ENCODE measurements at regions not wholly inside any gene's neighbourhood (a gene's known extent, or its start where the extent isn't known, plus 50 kb on each side); places are given as distances from the start of the nearest gene placed in this dataset.

DNA sequence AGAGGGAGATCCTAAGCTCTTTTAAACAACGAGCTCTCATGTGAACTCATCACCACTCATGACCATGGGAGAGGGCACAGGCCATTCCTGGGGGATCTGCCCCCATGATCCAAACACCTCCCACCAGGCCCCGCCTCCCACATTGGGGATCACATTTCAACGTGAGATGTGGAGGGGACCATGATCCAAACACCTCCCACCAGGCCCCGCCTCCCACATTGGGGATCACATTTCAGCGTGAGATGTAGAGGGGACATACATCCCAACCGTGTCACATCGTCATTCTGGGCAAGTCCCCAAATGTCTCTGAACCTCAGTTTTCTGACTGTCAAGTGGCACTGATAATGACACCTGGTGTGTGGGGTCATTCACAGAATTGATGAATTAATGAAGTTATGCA is 641.8 kb downstream of the CDH26 start:
- no peak for DNase-seq
- TF ChIP-seq, protein P1, sequence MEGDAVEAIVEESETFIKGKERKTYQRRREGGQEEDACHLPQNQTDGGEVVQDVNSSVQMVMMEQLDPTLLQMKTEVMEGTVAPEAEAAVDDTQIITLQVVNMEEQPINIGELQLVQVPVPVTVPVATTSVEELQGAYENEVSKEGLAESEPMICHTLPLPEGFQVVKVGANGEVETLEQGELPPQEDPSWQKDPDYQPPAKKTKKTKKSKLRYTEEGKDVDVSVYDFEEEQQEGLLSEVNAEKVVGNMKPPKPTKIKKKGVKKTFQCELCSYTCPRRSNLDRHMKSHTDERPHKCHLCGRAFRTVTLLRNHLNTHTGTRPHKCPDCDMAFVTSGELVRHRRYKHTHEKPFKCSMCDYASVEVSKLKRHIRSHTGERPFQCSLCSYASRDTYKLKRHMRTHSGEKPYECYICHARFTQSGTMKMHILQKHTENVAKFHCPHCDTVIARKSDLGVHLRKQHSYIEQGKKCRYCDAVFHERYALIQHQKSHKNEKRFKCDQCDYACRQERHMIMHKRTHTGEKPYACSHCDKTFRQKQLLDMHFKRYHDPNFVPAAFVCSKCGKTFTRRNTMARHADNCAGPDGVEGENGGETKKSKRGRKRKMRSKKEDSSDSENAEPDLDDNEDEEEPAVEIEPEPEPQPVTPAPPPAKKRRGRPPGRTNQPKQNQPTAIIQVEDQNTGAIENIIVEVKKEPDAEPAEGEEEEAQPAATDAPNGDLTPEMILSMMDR (IDR thresholded peaks at IDR 0.05; ENCODE audit: borderline replicate concordance, extremely low read depth, insufficient read depth), result no peak
- H3K36me3 ChIP-seq (ENCODE audit: control insufficient read depth in 2 of 3, insufficient read depth in 3 of 3, low read length in 3 of 3), result no peaks in the 10 kb centered on the region
- intact Hi-C loops (cut with DNase I), result no loop called here
- H3K4me3 ChIP-seq (ENCODE audit: low read length in 3 of 3), result no peak overlapping the region
- H3K9me3 ChIP-seq (ENCODE audit: control insufficient read depth in 2 of 3, insufficient read depth in 1 of 3, low read length in 3 of 3), result no peaks in the 10 kb centered on the region
- no peak overlapping the region for H3K9ac ChIP-seq (ENCODE audit: low read length in 3 of 3)
- no peak overlapping the region for H3K27ac ChIP-seq (ENCODE audit: low read depth in 2 of 2, low read length in 2 of 2)
- no peak for FAIRE-seq
- H3K4me1 ChIP-seq (ENCODE audit: control insufficient read depth in 2 of 3, insufficient read depth in 2 of 3, low read depth in 1 of 3, low read length in 3 of 3), result no peaks in the 10 kb centered on the region
- no peaks in the 10 kb centered on the region for H3K27me3 ChIP-seq (ENCODE audit: control insufficient read depth, insufficient read depth, low read length)

GRCh38 chr20:60624066-60624465 is 628.0 kb upstream of the CDH4 start:
- TF ChIP-seq, protein P1 (IDR thresholded peaks at IDR 0.05; ENCODE audit: borderline replicate concordance, extremely low read depth, insufficient read depth), result no peak
- FAIRE-seq, result no peak
- H3K9me3 ChIP-seq (ENCODE audit: control insufficient read depth in 2 of 3, insufficient read depth in 1 of 3, low read length in 3 of 3), result no peaks in the 10 kb centered on the region
- H3K27ac ChIP-seq (ENCODE audit: low read depth in 2 of 2, low read length in 2 of 2), result no peak overlapping the region
- H3K27me3 ChIP-seq (ENCODE audit: control insufficient read depth, insufficient read depth, low read length), result no peaks in the 10 kb centered on the region
- H3K36me3 ChIP-seq (ENCODE audit: control insufficient read depth in 2 of 3, insufficient read depth in 3 of 3, low read length in 3 of 3), result no peaks in the 10 kb centered on the region
- no peak overlapping the region for H3K4me3 ChIP-seq (ENCODE audit: low read length in 3 of 3)
- no peaks in the 10 kb centered on the region for H3K4me1 ChIP-seq (ENCODE audit: control insufficient read depth in 2 of 3, insufficient read depth in 2 of 3, low read depth in 1 of 3, low read length in 3 of 3)
- intact Hi-C loops (cut with DNase I), result no loop called here
- DNase-seq, result no peak
- H3K9ac ChIP-seq (ENCODE audit: low read length in 3 of 3), result no peak overlapping the region

DNA sequence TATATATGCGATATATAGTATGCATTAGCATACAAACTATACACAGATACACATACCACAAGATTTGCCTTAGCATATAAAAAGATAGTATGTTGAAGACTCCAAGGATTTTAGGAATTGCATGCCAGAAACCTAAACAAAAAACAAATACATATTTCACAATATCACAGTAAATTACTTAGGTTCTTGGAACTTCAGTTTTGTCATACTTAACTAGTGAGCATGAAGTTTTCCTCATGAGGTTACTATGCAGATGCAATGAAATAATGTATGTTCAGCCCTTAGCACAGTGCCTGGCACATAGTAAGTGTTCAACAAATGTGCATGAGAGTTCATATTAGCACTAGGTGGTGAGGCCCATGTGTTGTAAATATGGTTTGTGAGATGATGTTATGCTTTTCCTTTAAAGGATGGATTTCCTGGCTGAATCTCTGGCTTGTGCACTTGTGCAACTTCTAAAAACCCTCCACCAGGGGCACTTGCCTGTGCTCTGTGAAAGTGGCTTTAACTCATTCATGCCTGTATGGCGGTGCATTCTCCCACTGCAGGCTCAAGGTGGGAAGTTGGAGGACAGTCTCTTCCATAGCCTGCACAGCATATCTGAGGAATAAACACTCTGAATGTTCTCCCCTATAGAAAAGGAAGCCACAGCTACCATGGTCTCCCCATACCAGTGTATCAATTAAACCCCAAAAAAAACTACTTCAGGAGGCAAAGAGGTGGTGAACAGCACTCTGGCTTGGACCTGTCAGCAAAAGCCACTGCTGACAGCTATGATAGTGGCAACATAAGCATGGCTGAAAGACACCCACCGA is 624.1 kb upstream of the CDH4 start:
- intact Hi-C loops (cut with DNase I), result no loop called here
- TF ChIP-seq, protein P1 (IDR thresholded peaks at IDR 0.05; ENCODE audit: borderline replicate concordance, extremely low read depth, insufficient read depth), result no peak
- FAIRE-seq (no peak), DNase-seq (no peak)
- no peaks in the 10 kb centered on the region for H3K27me3 ChIP-seq (ENCODE audit: control insufficient read depth, insufficient read depth, low read length)
- no peak overlapping the region for H3K4me3 ChIP-seq (ENCODE audit: low read length in 3 of 3)
- no peaks in the 10 kb centered on the region for H3K36me3 ChIP-seq (ENCODE audit: control insufficient read depth in 2 of 3, insufficient read depth in 3 of 3, low read length in 3 of 3)
- no peaks in the 10 kb centered on the region for H3K4me1 ChIP-seq (ENCODE audit: control insufficient read depth in 2 of 3, insufficient read depth in 2 of 3, low read depth in 1 of 3, low read length in 3 of 3)
- H3K9ac ChIP-seq (ENCODE audit: low read length in 3 of 3), result no peak overlapping the region
- H3K27ac ChIP-seq (ENCODE audit: low read depth in 2 of 2, low read length in 2 of 2), result no peak overlapping the region
- H3K9me3 ChIP-seq (ENCODE audit: control insufficient read depth in 2 of 3, insufficient read depth in 1 of 3, low read length in 3 of 3), result no peaks in the 10 kb centered on the region

Measured in kidney (tissue), 13 donors.